KMS-11 (cell line): ENCODE measurements at regions not wholly inside any gene's neighbourhood (a gene's known extent, or its start where the extent isn't known, plus 50 kb on each side); places are given as distances from the start of the nearest gene placed in this dataset.

Source experiments
- H2AFZ ChIP-seq: fragments of 200-600 bp; sonication (generic); 2 replicates; pipeline ENCODE4 v1.6.1; 2016; ENCODE audit warnings: antibody characterized with exemption, mixed run types, low read depth
- H3K27ac ChIP-seq: fragments of 200-600 bp; sonication (generic); 2 replicates; pipeline ENCODE4 v1.6.1; 2016; ENCODE audit warnings: mild to moderate bottlenecking, mixed run types
- H3K27me3 ChIP-seq: fragments of 200-600 bp; sonication (generic); 2 replicates; pipeline ENCODE4 v1.6.1; 2017; ENCODE audit warnings: mild to moderate bottlenecking, low read depth, mixed run types, moderate library complexity; ENCODE audit not compliant: insufficient read depth
- H3K36me3 ChIP-seq: fragments of 200-600 bp; sonication (generic); 2 replicates; pipeline ENCODE4 v1.6.1; 2017; ENCODE audit warnings: mild to moderate bottlenecking, mixed run types; ENCODE audit not compliant: insufficient read depth
- H3K4me1 ChIP-seq: fragments of 200-600 bp; sonication (generic); 2 replicates; pipeline ENCODE4 v1.6.1; 2016; ENCODE audit warnings: mild to moderate bottlenecking, low read depth, mixed run types; ENCODE audit not compliant: poor library complexity, severe bottlenecking
- H3K4me2 ChIP-seq: fragments of 200-600 bp; sonication (generic); 2 replicates; pipeline ENCODE4 v1.7.0; 2016; ENCODE audit warnings: mild to moderate bottlenecking, mixed run types
- H3K4me3 ChIP-seq: fragments of 200-600 bp; sonication (generic); IDR thresholded peaks from 2 replicates; pipeline ENCODE4 v1.6.1; 2017; ENCODE audit warnings: low read depth, low read length, mixed read lengths; ENCODE audit not compliant: insufficient read depth
- H3K79me2 ChIP-seq: fragments of 200-600 bp; sonication (generic); 2 replicates; pipeline ENCODE4 v1.6.1; 2016; ENCODE audit warnings: low read depth, mixed run types; ENCODE audit not compliant: insufficient read depth
- H3K9ac ChIP-seq: fragments of 200-600 bp; sonication (generic); 2 replicates; pipeline ENCODE4 v1.6.1; 2016; ENCODE audit warnings: mild to moderate bottlenecking, mixed run types
- H4K20me1 ChIP-seq: fragments of 200-600 bp; sonication (generic); 2 replicates; pipeline ENCODE4 v1.6.1; 2016; ENCODE audit warnings: mild to moderate bottlenecking, mixed run types; ENCODE audit not compliant: insufficient read depth
- TF ChIP-seq, protein P1 (sequence below): fragments of 200-600 bp; sonication (generic); conservative IDR thresholded peaks from 2 replicates; pipeline ENCODE4 v1.6.1; 2017; ENCODE audit warnings: low read depth, mild to moderate bottlenecking, antibody characterized with exemption, low read length, moderate library complexity, mixed read lengths

DNA sequence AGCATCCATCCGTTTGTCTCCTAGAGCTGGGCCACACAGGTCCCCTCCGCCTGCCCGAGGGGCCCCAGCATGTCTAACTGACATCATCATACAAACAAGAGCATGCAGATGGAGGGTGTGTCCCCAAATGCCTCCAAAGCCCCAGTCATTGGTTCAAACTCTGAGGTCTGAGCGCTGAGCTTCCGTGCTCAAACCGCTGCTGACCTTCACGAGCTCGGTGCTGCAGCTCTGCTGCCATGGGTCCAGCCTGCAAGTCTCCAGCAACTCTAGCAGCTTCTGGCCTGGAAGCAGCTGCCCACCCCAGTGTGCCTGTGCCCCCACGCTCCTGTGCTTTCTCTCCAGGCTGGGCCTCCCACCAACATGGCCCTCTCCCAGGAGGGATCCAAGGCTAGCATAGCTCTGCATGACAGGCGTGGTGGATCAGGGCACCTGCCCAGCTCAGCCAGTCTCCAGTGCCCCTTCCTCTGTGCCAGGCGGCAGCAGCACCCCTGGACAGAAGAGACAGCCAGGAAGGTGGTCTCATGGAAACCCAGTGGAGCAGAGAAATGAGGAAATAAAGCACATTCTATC lies 131.6 kb upstream of the PMEPA1 start:
- Histone ChIP-seq H2AFZ (no peak overlapping the region), H4K20me1 (no peaks in the 10 kb centered on the region), H3K4me3 (no peak overlapping the region), H3K4me1 (no peaks in the 10 kb centered on the region), H3K27me3 (peaks cover 46% of the 10 kb centered on the region), H3K27ac (no peak overlapping the region), H3K36me3 (no peaks in the 10 kb centered on the region), H3K9ac (no peak overlapping the region), H3K4me2 (no peak overlapping the region), H3K79me2 (no peaks in the 10 kb centered on the region)
- TF ChIP-seq, protein P1, sequence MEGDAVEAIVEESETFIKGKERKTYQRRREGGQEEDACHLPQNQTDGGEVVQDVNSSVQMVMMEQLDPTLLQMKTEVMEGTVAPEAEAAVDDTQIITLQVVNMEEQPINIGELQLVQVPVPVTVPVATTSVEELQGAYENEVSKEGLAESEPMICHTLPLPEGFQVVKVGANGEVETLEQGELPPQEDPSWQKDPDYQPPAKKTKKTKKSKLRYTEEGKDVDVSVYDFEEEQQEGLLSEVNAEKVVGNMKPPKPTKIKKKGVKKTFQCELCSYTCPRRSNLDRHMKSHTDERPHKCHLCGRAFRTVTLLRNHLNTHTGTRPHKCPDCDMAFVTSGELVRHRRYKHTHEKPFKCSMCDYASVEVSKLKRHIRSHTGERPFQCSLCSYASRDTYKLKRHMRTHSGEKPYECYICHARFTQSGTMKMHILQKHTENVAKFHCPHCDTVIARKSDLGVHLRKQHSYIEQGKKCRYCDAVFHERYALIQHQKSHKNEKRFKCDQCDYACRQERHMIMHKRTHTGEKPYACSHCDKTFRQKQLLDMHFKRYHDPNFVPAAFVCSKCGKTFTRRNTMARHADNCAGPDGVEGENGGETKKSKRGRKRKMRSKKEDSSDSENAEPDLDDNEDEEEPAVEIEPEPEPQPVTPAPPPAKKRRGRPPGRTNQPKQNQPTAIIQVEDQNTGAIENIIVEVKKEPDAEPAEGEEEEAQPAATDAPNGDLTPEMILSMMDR: no peak

DNA sequence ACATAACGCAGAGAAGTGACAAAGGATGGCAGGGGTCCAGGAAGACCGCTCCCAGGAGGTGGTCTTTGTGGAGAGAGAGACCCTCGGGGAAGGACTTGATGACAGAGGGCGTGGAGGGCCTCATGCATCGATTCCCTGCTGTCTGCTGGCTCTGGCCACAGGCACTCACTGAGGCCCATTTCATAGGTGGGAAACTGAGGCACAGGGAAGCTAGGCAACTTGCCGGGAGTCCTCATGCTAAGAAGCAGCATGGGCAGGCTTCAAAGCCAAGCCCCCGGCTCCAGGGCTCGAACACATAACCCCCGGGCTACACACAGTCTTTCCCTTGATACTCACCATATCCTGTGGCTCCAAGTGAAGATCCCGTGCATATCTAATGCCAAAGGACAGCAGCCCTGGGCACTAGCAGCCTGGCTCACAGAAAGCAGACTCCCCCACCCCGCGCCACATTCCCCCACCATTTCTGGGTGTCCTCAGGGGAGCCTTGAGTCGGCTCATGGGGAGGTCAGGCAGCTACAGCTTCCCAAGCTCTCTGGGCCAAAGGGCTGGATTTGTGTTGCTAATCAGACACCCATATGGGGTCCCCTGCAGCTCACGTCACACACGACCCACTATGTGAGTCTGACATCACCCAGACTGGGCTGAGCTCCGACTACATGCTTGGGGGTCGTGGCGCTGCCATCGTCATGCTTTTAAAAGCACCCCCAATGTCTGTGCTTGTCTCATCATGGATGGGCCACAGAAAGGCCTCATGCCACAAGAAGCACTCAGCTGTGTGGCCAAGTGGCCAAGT lies 130.9 kb upstream of the PMEPA1 start:
- H3K36me3 ChIP-seq: no peaks in the 10 kb centered on the region

DNA sequence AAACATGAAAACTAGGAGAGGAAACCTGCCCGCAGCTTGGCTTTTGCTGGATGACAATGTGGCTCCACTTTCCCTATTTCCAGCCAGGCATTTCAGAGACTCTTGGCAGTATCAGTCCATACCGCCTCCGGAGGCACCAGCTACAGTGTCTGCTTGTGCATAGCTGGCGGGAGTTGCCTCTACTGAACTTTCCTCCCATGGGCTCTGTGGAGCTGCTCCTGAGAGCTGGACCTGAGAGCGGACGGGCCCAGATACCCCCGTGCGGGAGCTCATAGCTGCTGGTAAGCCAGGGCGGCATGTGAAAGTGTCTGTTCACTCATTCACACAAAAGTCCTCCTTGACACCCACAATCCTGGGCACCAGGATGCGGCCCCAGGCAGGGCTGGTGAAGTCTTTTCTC lies 130.3 kb upstream of the PMEPA1 start:
- Histone ChIP-seq H3K4me2 (no peak overlapping the region), H3K27me3 (peaks cover 50% of the 10 kb centered on the region), H3K4me1 (no peaks in the 10 kb centered on the region), H3K79me2 (no peaks in the 10 kb centered on the region), H2AFZ (no peak overlapping the region), H3K4me3 (no peak overlapping the region), H3K36me3 (no peaks in the 10 kb centered on the region), H4K20me1 (no peaks in the 10 kb centered on the region), H3K9ac (no peak overlapping the region), H3K27ac (no peak overlapping the region)
- TF ChIP-seq, protein P1: no peak

More for the DNA sequence above, 130.9 kb upstream of the PMEPA1 start:
- H2AFZ ChIP-seq: no peak overlapping the region
- TF ChIP-seq, protein P1: no peak
- no peaks in the 10 kb centered on the region for H3K4me1 ChIP-seq
- H3K27me3 ChIP-seq: peaks cover 53% of the 10 kb centered on the region
- H3K4me3 ChIP-seq: no peak overlapping the region
- H3K27ac ChIP-seq: no peak overlapping the region
- H3K4me2 ChIP-seq: no peak overlapping the region
- no peaks in the 10 kb centered on the region for H4K20me1 ChIP-seq
- H3K9ac ChIP-seq: no peak overlapping the region
- H3K79me2 ChIP-seq: no peaks in the 10 kb centered on the region

DNA sequence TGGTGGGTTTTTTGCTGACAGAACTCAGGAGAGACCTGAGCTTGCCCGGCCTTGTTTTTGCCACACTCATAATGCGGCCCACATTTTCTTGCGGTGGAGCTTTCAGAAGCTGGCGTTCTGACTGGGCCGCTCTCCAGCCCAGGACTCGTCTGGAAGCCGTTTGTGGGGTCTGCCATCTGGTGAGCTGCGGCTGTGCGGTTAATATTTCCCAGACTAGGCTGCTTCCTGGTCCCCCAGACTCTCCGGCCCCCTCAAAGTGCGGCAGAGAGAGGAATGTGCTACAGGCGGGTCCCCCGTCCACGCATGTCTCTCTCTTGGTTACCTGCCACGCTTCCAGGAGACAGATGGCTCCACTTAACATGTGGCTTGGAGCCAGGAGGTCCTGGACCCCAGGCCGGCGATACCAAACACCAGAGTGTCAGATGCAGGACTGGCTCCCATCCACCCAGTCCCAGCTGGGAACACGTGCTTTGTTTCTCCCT lies 128.9 kb upstream of the PMEPA1 start:
- Histone ChIP-seq H2AFZ (no peak overlapping the region), H3K4me3 (no peak overlapping the region), H4K20me1 (no peaks in the 10 kb centered on the region), H3K36me3 (no peaks in the 10 kb centered on the region), H3K9ac (no peak overlapping the region), H3K79me2 (no peaks in the 10 kb centered on the region), H3K27me3 (peaks cover 54% of the 10 kb centered on the region), H3K4me1 (no peaks in the 10 kb centered on the region), H3K27ac (no peak overlapping the region), H3K4me2 (no peak overlapping the region)
- TF ChIP-seq, protein P1: no peak
